ENCODE measurements at regions not wholly inside any gene's neighbourhood (a gene's known extent, or its start where the extent isn't known, plus 50 kb on each side); places are given as distances from the start of the nearest gene placed in this dataset.

DNA sequence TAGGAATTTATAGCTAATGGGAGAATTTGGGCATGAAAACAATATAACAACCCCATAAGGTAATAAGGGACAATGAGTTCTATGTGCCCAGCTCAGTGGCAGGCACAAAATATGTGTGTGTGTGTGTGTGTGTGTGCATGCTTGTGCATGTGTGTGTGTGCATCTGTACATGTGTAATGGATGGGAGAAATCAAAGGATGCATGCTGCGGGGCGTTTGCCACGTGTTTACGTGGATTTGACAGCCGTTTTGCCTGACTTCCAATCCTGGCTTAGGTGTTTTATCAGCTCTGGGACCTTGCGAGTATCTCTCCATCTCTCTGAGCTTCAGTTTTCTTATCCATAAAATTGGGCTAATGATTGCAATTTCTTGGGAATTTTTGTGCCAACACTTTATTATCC, 108.4 kb downstream of the IRX5 start:
- DNase-seq (ENCODE audit: low read depth): no peak
- no peak overlapping the region for H3K4me3 ChIP-seq (ENCODE audit: low read depth, low read length)
- TF ChIP-seq, protein P1, sequence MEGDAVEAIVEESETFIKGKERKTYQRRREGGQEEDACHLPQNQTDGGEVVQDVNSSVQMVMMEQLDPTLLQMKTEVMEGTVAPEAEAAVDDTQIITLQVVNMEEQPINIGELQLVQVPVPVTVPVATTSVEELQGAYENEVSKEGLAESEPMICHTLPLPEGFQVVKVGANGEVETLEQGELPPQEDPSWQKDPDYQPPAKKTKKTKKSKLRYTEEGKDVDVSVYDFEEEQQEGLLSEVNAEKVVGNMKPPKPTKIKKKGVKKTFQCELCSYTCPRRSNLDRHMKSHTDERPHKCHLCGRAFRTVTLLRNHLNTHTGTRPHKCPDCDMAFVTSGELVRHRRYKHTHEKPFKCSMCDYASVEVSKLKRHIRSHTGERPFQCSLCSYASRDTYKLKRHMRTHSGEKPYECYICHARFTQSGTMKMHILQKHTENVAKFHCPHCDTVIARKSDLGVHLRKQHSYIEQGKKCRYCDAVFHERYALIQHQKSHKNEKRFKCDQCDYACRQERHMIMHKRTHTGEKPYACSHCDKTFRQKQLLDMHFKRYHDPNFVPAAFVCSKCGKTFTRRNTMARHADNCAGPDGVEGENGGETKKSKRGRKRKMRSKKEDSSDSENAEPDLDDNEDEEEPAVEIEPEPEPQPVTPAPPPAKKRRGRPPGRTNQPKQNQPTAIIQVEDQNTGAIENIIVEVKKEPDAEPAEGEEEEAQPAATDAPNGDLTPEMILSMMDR (IDR thresholded peaks at IDR 0.05; ENCODE audit: insufficient read depth, low read depth, low read length): no peak

DNA sequence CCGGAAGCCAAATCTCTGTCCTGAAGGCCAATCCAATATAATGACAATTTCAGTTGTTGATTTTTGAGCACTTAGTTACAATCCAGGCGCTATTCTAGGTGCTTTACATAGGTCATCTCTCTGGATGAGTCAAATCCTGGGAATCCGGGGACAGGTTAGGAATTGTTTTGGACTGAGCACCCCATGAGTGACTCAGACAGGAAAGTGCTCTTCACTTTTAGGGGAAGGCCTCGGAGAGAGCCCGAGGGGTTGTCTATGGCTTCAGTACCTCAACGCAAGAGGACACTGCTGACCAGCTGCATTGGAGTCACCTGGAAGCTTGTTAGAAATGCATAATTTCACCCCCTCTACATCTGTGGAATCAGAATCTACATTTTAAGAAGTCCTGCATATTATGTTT, 108.8 kb downstream of the IRX5 start:
- H3K4me3 ChIP-seq (ENCODE audit: low read depth, low read length): no peak overlapping the region
- no peak for DNase-seq (ENCODE audit: low read depth)
- TF ChIP-seq, protein P1 (IDR thresholded peaks at IDR 0.05; ENCODE audit: insufficient read depth, low read depth, low read length): no peak

DNA sequence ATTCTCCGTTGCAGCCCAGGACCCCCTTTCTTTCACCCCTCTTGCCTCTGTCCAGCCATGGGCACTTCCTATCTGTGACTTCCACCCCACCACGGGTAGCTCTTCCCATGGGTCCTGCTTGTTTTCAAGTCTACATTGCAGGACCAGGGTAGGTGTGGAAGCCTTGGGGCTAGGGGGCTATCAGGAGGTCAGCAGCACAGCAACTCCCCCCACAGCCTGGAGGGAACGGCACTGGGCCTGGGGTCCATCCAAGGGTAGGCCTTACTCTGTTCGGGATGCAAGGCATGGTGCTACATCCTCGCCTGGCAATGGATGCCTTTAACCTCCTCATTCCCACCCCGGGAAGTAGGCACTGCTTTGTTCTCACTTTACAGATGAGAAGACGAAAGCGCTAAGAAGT, 109.3 kb downstream of the IRX5 start:
- TF ChIP-seq, protein P1 (IDR thresholded peaks at IDR 0.05; ENCODE audit: insufficient read depth, low read depth, low read length): no peak

DNA sequence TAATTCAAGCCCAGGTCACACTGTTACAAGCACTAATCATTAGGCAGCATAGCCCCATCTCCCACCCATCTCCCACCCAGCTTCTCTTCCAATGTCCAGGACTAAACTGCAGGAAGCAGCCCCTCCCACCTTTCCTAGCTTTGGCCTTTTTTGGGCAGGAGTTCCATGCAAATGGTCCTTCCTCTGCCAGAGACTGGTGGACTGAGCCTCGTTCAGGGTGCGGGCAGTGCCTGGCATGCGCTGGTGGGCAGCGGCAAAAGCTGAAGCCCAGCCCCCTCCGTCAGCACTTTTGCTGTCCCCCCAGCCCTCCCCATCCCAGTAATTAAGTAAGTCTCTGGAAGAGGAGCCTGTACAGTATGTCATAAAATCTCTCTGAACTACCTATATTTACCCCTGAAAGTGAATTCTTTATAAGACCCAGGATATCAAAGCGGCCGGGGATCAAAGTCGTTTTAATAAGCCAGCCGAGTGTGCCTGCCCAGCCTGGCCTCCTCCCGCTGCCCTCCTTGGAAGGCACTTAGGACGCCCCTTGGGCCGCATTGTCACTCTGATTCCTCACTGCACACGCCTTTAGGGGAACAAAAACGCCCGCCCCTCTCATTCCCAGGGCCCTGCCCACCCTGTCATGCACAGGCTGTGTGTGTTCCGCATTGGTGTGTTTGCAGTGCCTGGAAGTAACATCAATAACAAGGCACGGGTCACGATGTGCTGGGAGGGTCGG, 109.9 kb downstream of the IRX5 start:
- TF ChIP-seq, protein P1 (IDR thresholded peaks at IDR 0.05; ENCODE audit: insufficient read depth, low read depth, low read length): no peak
- DNase-seq (ENCODE audit: low read depth): no peak

More for the DNA sequence above, 109.3 kb downstream of the IRX5 start:
- DNase-seq (ENCODE audit: low read depth): no peak
- no peak overlapping the region for H3K4me3 ChIP-seq (ENCODE audit: low read depth, low read length)

DNA sequence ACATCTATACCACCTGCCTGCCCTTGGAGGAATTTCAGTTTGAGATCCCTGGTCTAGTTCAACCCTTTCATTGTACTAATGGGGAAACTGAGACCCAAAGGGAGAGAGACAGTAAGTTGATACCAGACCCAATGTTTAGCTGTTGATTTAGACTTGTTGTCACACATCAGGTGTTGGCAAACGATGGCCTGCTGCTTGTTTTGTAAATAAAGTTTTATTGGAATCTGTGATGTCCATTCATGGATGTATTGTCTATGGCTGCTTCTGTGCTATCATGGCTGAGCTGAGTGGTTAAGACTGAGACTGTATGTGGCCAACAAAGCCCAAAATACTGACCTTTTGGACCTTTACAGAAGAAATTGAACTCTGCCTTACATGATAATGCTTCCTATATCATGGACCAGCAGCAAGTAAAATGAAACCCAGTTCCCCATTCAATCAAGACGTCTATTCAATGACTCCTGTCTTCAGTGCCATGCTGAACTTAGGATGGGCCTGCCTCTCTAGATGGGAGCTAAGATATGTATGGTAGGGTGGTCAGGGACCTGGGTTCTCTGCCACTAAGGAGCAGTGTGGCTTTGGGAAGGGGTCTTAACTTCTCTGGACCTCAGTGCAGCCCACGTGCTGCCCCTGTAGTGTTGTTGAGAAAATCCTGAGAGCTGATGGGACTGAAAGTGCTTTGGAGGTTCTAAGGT, 111.0 kb downstream of the IRX5 start:
- no peak for DNase-seq (ENCODE audit: low read depth)
- TF ChIP-seq, protein P1 (IDR thresholded peaks at IDR 0.05; ENCODE audit: insufficient read depth, low read depth, low read length): no peak
- no peak overlapping the region for H3K4me3 ChIP-seq (ENCODE audit: low read depth, low read length)

More for the DNA sequence above, 109.9 kb downstream of the IRX5 start:
- no peak overlapping the region for H3K4me3 ChIP-seq (ENCODE audit: low read depth, low read length)

DNA sequence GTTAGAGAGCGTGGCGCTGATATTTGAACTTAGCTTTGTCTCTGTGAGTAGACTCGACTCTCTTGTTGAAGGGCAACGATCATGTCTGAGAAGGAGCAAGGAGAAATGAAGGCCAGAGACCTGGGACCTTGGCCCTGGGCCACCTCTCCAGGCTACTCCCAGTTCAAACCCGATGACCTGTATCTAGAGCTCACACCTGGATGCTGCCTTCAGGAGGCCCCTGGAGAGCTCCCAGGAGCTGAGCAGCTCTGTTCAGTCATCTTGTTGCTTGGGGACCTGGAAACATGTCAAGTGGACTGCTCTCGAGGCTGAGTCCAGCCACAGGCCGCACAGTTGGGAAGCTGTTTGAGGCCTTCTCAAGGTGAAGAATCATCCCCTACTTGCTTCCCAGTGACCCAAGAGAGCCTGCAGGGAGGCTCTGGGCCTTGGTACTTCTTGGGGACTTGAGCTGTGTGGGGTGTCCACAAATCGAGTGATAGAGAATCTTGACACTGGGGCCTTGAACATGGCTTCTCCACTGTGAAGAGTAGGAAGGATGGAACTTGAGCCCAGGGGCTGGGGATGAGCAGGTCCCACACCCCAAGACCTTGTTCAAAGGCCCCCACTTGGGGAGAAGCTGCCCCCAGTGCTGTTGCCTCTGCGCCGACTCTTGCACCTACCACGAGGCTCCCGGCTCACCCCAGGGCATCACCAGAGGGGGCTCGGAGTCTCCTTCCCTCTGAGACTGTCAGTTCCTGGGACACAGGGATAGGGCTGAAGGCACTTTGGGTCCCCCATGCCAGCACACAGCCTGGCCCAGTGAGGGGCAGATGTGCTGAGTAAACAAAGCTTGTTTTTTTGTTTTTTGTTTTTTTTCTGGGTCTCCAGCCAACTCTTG, 112.1 kb downstream of the IRX5 start:
- no peak overlapping the region for H3K4me3 ChIP-seq (ENCODE audit: low read depth, low read length)
- DNase-seq (ENCODE audit: low read depth): no peak
- TF ChIP-seq, protein P1 (IDR thresholded peaks at IDR 0.05; ENCODE audit: insufficient read depth, low read depth, low read length): no peak

Measured in fibroblast of villous mesenchyme (primary cell).